ENCODE measurements at regions not wholly inside any gene's neighbourhood (a gene's known extent, or its start where the extent isn't known, plus 50 kb on each side); places are given as distances from the start of the nearest gene placed in this dataset.

GRCh38 chr3:28971156-28971555 lies 309.7 kb upstream of the RBMS3 start:
- ATAC-seq (no peak), DNase-seq (ENCODE audit: low spot score) (no peak)
- Mint-ChIP-seq H3K4me1 (no peaks in the 10 kb centered on the region), H3K4me3 (no peak overlapping the region), H3K36me3 (ENCODE audit: low read depth) (no peaks in the 10 kb centered on the region), H3K9me3 (no peaks in the 10 kb centered on the region; the same call in 2 of the 3 replicates), H3K27me3 (ENCODE audit: insufficient read depth, low read depth, poor library complexity) (no peaks in the 10 kb centered on the region), H3K27ac (0 out of 2 replicates have a peak overlapping the region, but pooled peaks have one; percentile 15)
- no peaks in the 10 kb centered on the region for H3K9me2 ChIP-seq (ENCODE audit: insufficient read depth)
- no peaks in the 10 kb centered on the region for H3K27me3 ChIP-seq (ENCODE audit: insufficient read depth)
- H2AFZ ChIP-seq, result no peak overlapping the region
- H4K20me1 ChIP-seq (replicated peaks; ENCODE audit: insufficient read depth), result no peaks in the 10 kb centered on the region
- no peaks in the 10 kb centered on the region for H3K36me3 ChIP-seq (ENCODE audit: insufficient read depth)
- H3K4me1 ChIP-seq (ENCODE audit: insufficient read depth), result no peaks in the 10 kb centered on the region
- H3K4me2 ChIP-seq, result no peak overlapping the region
- no peak overlapping the region for H3K4me3 ChIP-seq
- no peak overlapping the region for H3K27ac ChIP-seq (ENCODE audit: low read depth)
- no peaks in the 10 kb centered on the region for H3K79me2 ChIP-seq (replicated peaks; ENCODE audit: insufficient read depth)
- H3F3A ChIP-seq (replicated peaks; ENCODE audit: low read depth), result no peaks in the 10 kb centered on the region
- TF ChIP-seq CTCF (conservative IDR thresholded peaks at IDR 0.05; ENCODE audit: low read depth in 2 of 2) (no peak), STAT1 (IDR thresholded peaks at IDR 0.05; ENCODE audit: unreplicated experiment) (no peak), NANOG (IDR thresholded peaks at IDR 0.05; ENCODE audit: borderline replicate concordance) (no peak), ZNF462 (CRISPR knock-in tag; IDR thresholded peaks at IDR 0.05) (no peak), POLR2AphosphoS5 (IDR thresholded peaks at IDR 0.05; ENCODE audit: low read depth) (no peak), EZH2phosphoT487 (IDR thresholded peaks at IDR 0.05; ENCODE audit: unreplicated experiment) (no peak), JUNB (IDR thresholded peaks at IDR 0.05; ENCODE audit: unreplicated experiment) (no peak), ETS1 (IDR thresholded peaks at IDR 0.05) (no peak), EZH2 (IDR thresholded peaks at IDR 0.05; ENCODE audit: low read depth, unreplicated experiment) (no peak), CREB1 (CRISPR knock-in tag; IDR thresholded peaks at IDR 0.05; ENCODE audit: low read depth) (no peak), ZNF114 (CRISPR knock-in tag; IDR thresholded peaks at IDR 0.05) (no peak), ZNF331 (CRISPR knock-in tag; IDR thresholded peaks at IDR 0.05; ENCODE audit: low read depth) (no peak), REST (IDR thresholded peaks at IDR 0.05; ENCODE audit: unreplicated experiment) (no peak)
